PC-3 (cell line): ENCODE measurements at regions not wholly inside any gene's neighbourhood (a gene's known extent, or its start where the extent isn't known, plus 50 kb on each side); places are given as distances from the start of the nearest gene placed in this dataset.

Source experiments
- ATAC-seq: fragments of 200-7000 bp; cut with Tn5 transposase; 2 replicates; pipeline ENCODE4 v1.9.1; 2020; ENCODE audit warnings: mild to moderate bottlenecking, moderate library complexity
- BruUV-seq: library from RNA; stranded (reverse); fragments of 400-500 nt; replicated peaks from 2 replicates; lab custom pipeline; 2021; lab: Mats Ljungman, UMichigan
- CTCF ChIA-PET: fragments of 300-600 bp; sonication (Branson Sonifier 250); formaldehyde crosslinking; loops from one replicate; lab custom pipeline; 2022; ENCODE audit warnings: antibody characterized with exemption; lab: Charles Lee
- POLR2A ChIA-PET: fragments of 300-600 bp; sonication (Branson Sonifier 250); formaldehyde crosslinking; loops from one replicate; lab custom pipeline; 2022; ENCODE audit warnings: antibody characterized with exemption; ENCODE audit not compliant: unreplicated experiment; lab: Charles Lee
- DNase-seq: peaks from one replicate; pipeline ENCODE4 v3.0.0-alpha.2; 2015
- H2AFZ ChIP-seq: fragments of 300-600 bp; sonication (generic); 2 replicates; pipeline ENCODE4 v1.6.0; 2016; ENCODE audit warnings: antibody characterized with exemption, low read length
- H3F3A ChIP-seq: fragments of 300-600 bp; sonication (generic); one replicate; pipeline ENCODE4 v1.6.0; 2017; ENCODE audit warnings: antibody characterized with exemption, low read length, control low read depth, mild to moderate bottlenecking; ENCODE audit not compliant: unreplicated experiment
- H3K27ac ChIP-seq: fragments of 300-600 bp; sonication (generic); 2 replicates; pipeline ENCODE4 v1.5.1; 2016; ENCODE audit warnings: mild to moderate bottlenecking, low read length
- H3K27me3 ChIP-seq: fragments of 300-600 bp; sonication (generic); 2 replicates; pipeline ENCODE4 v1.6.1; 2016; ENCODE audit warnings: low read length, mixed read lengths
- H3K36me3 ChIP-seq: fragments of 300-600 bp; sonication (generic); 2 replicates; pipeline ENCODE4 v1.6.1; 2016; ENCODE audit warnings: low read depth, mixed run types, low read length, mixed read lengths
- H3K4me1 ChIP-seq: fragments of 300-600 bp; sonication (generic); 2 replicates; pipeline ENCODE4 v1.5.1; 2016; ENCODE audit warnings: low read length; ENCODE audit not compliant: insufficient read depth
- H3K4me2 ChIP-seq: fragments of 300-600 bp; sonication (generic); 2 replicates; pipeline ENCODE4 v1.6.0; 2016; ENCODE audit warnings: low read length
- H3K4me3 ChIP-seq: fragments of 300-600 bp; sonication (generic); 2 replicates; pipeline ENCODE4 v1.5.1; 2016; ENCODE audit warnings: mild to moderate bottlenecking, low read length, mixed read lengths
- H3K79me2 ChIP-seq: fragments of 300-600 bp; sonication (generic); 2 replicates; pipeline ENCODE4 v1.6.1; 2017; ENCODE audit warnings: low read length, mixed read lengths
- H3K9ac ChIP-seq: fragments of 300-600 bp; sonication (generic); 2 replicates; pipeline ENCODE4 v1.6.0; 2016; ENCODE audit warnings: mild to moderate bottlenecking, low read length
- H3K9me2 ChIP-seq: fragments of 300-600 bp; sonication (generic); replicated peaks from 2 replicates; pipeline ENCODE4 v1.6.1; 2016; ENCODE audit warnings: mixed run types, low read length, mixed read lengths
- H3K9me3 ChIP-seq: fragments of 300-600 bp; sonication (generic); 2 replicates; pipeline ENCODE4 v1.6.1; 2016; ENCODE audit warnings: low read length, mixed read lengths
- H4K20me1 ChIP-seq: fragments of 300-600 bp; sonication (generic); 2 replicates; pipeline ENCODE4 v1.6.1; 2016; ENCODE audit warnings: low read length, mixed read lengths
- EZH2 ChIP-seq: fragments of 300-600 bp; sonication (generic); IDR thresholded peaks from one replicate; pipeline ENCODE4 v1.6.1; 2017; ENCODE audit warnings: antibody characterized with exemption, mild to moderate bottlenecking, low read length; ENCODE audit not compliant: unreplicated experiment
- EZH2phosphoT487 ChIP-seq: fragments of 300-600 bp; sonication (generic); IDR thresholded peaks from 2 replicates; pipeline ENCODE4 v1.6.1; 2018; ENCODE audit warnings: mild to moderate bottlenecking, antibody characterized with exemption, low read length, borderline replicate concordance
- intact Hi-C: fragments of 100-400 bp; cut with micrococcal nuclease; formaldehyde crosslinking; loops from 2 replicates; pipeline ENCODE4 v1.9.0; 2023
- TF ChIP-seq, protein P1 (sequence below): fragments of 300-600 bp; sonication (generic); conservative IDR thresholded peaks from 2 replicates; pipeline ENCODE4 v1.5.1; 2017; ENCODE audit warnings: antibody characterized with exemption, low read depth, mild to moderate bottlenecking, low read length

DNA sequence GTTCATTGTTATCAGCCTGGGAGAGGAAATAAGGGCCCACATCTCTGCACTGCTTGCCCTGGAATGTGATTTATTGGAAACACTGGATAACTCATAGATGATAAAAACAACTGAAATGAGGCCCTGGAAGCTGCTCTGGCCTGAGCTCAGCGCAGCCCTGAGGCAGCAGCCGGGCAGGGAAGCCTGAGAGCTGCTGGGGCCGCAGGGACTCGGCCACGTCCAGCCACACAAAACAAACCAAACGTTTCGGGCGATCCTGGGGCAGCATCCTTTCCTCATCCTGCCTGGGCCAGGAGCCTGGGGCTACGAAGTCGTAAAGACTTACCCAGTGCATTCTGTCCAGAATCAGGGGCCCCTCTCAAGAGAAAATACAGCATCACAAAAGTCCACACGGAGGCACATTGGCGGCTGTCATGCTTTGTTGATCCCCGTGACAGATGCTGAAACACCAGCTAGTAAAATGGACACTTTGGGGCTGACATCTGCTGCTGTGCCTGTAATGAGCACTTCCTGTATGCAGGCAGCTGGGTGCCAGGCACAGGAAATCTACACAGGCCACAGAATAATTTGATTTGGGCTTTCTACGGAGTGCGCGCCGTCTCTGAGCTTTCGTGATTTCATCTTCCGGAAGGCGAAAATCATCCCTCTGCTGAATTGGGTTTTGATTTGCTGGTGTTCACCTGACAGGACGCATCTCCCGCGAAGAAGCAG lies 250.6 kb downstream of the EIPR1 start:
- Histone ChIP-seq H3K36me3 (no peaks in the 10 kb centered on the region), H3K79me2 (no peaks in the 10 kb centered on the region), H3K4me2 (no peak overlapping the region), H3K4me1 (no peaks in the 10 kb centered on the region), H3K9me2 (no peaks in the 10 kb centered on the region), H3K4me3 (no peak overlapping the region), H4K20me1 (no peaks in the 10 kb centered on the region), H3F3A (no peaks in the 10 kb centered on the region), H3K9me3 (no peaks in the 10 kb centered on the region), H2AFZ (no peak overlapping the region), H3K27ac (no peak overlapping the region), H3K27me3 (no peaks in the 10 kb centered on the region; the same call in 1 of the 2 replicates), H3K9ac (no peak overlapping the region)
- ChIA-PET CTCF (no interaction called here), POLR2A (no interaction called here)
- peak; percentile 15; the same call in 1 of the 2 replicates for ATAC-seq
- intact Hi-C loops, result no loop called here
- BruUV-seq, result no TSS peak
- no peak for TF ChIP-seq EZH2phosphoT487
- TF ChIP-seq, protein P1, sequence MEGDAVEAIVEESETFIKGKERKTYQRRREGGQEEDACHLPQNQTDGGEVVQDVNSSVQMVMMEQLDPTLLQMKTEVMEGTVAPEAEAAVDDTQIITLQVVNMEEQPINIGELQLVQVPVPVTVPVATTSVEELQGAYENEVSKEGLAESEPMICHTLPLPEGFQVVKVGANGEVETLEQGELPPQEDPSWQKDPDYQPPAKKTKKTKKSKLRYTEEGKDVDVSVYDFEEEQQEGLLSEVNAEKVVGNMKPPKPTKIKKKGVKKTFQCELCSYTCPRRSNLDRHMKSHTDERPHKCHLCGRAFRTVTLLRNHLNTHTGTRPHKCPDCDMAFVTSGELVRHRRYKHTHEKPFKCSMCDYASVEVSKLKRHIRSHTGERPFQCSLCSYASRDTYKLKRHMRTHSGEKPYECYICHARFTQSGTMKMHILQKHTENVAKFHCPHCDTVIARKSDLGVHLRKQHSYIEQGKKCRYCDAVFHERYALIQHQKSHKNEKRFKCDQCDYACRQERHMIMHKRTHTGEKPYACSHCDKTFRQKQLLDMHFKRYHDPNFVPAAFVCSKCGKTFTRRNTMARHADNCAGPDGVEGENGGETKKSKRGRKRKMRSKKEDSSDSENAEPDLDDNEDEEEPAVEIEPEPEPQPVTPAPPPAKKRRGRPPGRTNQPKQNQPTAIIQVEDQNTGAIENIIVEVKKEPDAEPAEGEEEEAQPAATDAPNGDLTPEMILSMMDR, result no peak
- TF ChIP-seq EZH2, result no peak
- no peak for DNase-seq

DNA sequence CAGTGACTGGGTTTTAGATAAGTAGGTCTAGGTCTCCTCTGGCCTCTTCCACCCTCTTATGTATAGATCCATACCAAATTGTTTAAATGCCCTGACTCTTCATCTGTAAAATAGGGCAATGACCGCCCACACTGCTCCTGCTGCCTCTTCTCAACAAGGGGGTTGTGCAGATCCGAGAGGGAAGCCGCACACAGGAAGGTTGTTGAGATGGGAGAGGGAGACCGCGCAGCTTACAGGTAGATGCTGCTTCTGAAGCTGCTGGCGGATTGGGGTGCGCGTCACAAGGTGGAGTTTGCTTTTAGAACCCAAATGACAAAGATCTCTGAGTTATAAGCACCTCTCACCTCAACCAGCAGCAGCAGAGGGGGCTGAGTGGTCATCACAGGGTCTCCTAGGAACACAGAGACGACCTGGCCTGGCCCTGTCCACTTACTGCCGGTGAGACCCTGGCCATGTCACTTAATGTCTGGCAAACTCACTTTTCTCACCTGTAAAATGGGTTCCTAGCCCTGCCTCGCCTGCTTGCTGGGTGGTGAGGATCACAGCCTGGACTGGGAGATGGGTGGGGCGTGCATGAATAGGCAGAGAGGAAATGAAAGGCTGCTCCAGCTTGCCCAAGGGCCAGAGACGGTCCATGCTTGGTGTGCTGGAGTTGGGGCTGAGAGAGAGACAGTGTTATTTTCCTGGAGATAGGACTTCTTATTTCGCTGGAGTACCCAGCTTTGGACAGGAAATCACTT lies 251.3 kb downstream of the EIPR1 start:
- Histone ChIP-seq H3K9me3 (no peaks in the 10 kb centered on the region), H3K27me3 (no peaks in the 10 kb centered on the region; the same call in 1 of the 2 replicates), H3F3A (no peaks in the 10 kb centered on the region), H3K4me2 (no peak overlapping the region), H3K4me3 (no peak overlapping the region), H3K79me2 (no peaks in the 10 kb centered on the region), H4K20me1 (no peaks in the 10 kb centered on the region), H2AFZ (no peak overlapping the region), H3K9me2 (no peaks in the 10 kb centered on the region), H3K9ac (no peak overlapping the region), H3K27ac (no peak overlapping the region), H3K36me3 (no peaks in the 10 kb centered on the region), H3K4me1 (no peaks in the 10 kb centered on the region)
- ChIA-PET CTCF (no interaction called here), POLR2A (no interaction called here)
- no peak for TF ChIP-seq EZH2phosphoT487
- TF ChIP-seq, protein P1, result no peak
- no peak for TF ChIP-seq EZH2
- no peak for DNase-seq
- intact Hi-C loops, result no loop called here
- BruUV-seq, result no TSS peak
- peak; percentile 24; the same call in 1 of the 2 replicates for ATAC-seq

DNA sequence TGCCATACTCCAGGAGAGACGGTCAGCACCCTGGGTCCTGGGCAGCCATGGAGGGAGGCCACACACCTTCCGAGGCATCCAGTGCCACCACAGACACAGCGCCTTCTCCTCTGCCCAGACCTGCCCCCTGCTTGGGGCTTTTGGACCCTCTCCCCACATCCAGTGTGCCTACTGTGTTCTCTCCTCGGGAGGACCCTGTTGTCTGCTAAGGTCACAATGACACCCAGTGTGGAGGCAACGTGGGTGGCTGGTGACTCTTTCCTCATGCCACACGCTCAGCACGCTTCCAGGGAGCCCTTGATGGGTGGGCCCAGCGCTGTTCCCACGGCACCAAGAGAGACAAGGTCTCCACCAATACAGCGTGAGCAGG lies 251.9 kb downstream of the EIPR1 start:
- no TSS peak for BruUV-seq
- no peaks in the 10 kb centered on the region for H4K20me1 ChIP-seq
- H3K4me3 ChIP-seq, result no peak overlapping the region
- H2AFZ ChIP-seq, result no peak overlapping the region
- H3K27me3 ChIP-seq, result peaks cover 3% of the 10 kb centered on the region; the same call in 1 of the 2 replicates
- no peak overlapping the region for H3K27ac ChIP-seq
- H3K9ac ChIP-seq, result no peak overlapping the region
- no peaks in the 10 kb centered on the region for H3K9me3 ChIP-seq
- no peak overlapping the region for H3K4me2 ChIP-seq
- intact Hi-C loops, result no loop called here
- H3F3A ChIP-seq, result no peaks in the 10 kb centered on the region
- ChIA-PET CTCF (no interaction called here), POLR2A (no interaction called here)
- no peaks in the 10 kb centered on the region for H3K36me3 ChIP-seq
- TF ChIP-seq EZH2phosphoT487 (no peak), EZH2 (no peak)
- TF ChIP-seq, protein P1, result no peak
- no peaks in the 10 kb centered on the region for H3K9me2 ChIP-seq
- no peak for DNase-seq
- ATAC-seq, result no peak
- no peaks in the 10 kb centered on the region for H3K4me1 ChIP-seq
- H3K79me2 ChIP-seq, result no peaks in the 10 kb centered on the region
